T-helper 2 cell (primary cell): ENCODE measurements at regions not wholly inside any gene's neighbourhood (a gene's known extent, or its start where the extent isn't known, plus 50 kb on each side); places are given as distances from the start of the nearest gene placed in this dataset.
"Not testable (repeated sequence)": the region's sequence is repeated elsewhere in the genome, so short reads cannot be mapped to it uniquely, and the experiment has no call there.

Experiments used
- DNase-seq, 5 experiments: peaks; one replicate each; pipeline versions ENCODE4 v3.0.0 to v3.0.0-alpha.2; 2012 to 2022

GRCh38 chr6:16902502-16902901 is 141.2 kb upstream of the ATXN1 start:
- no peak for DNase-seq

- no peak for DNase-seq
These were observed 140.5 kb upstream of the ATXN1 start for GRCh38 chr6:16901782-16902181.

GRCh38 chr6:16901306-16901705 is 140.0 kb upstream of the ATXN1 start:
- no peak for DNase-seq

GRCh38 chr6:16898640-16899396 is 137.6 kb upstream of the ATXN1 start:
- no peak for DNase-seq

- no peak for DNase-seq
These were observed 136.4 kb upstream of the ATXN1 start for GRCh38 chr6:16897669-16898068.

GRCh38 chr6:16894301-16894700 is 133.0 kb upstream of the ATXN1 start:
- DNase-seq = no peak

GRCh38 chr6:16891110-16891509 is 129.8 kb upstream of the ATXN1 start:
- not testable (repeated sequence) for DNase-seq

- no peak for DNase-seq
These were observed 124.3 kb upstream of the ATXN1 start for GRCh38 chr6:16885411-16886160.

GRCh38 chr6:16884526-16884925 is 123.3 kb upstream of the ATXN1 start:
- DNase-seq = no peak

GRCh38 chr6:16883414-16883813 is 122.2 kb upstream of the ATXN1 start:
- no peak for DNase-seq

GRCh38 chr6:16882230-16882629 is 121.0 kb upstream of the ATXN1 start:
- no peak for DNase-seq

GRCh38 chr6:16876852-16877251 is 115.6 kb upstream of the ATXN1 start:
- DNase-seq = not testable (repeated sequence)

- DNase-seq = no peak
These were observed 114.9 kb upstream of the ATXN1 start for GRCh38 chr6:16876201-16876600.

- DNase-seq = no peak
These were observed 112.4 kb upstream of the ATXN1 start for GRCh38 chr6:16873698-16874097.

GRCh38 chr6:16872543-16873235 is 111.4 kb upstream of the ATXN1 start:
- no peak for DNase-seq

- no peak for DNase-seq
These were observed 109.8 kb upstream of the ATXN1 start for GRCh38 chr6:16871047-16871446.

- no peak for DNase-seq
These were observed 107.7 kb upstream of the ATXN1 start for GRCh38 chr6:16868968-16869367.

- DNase-seq = peak in 1 of 5 experiments; percentile 11
These were observed 96.8 kb upstream of the ATXN1 start for GRCh38 chr6:16857969-16858592.

- no peak for DNase-seq
These were observed 94.2 kb upstream of the ATXN1 start for GRCh38 chr6:16855460-16855859.

- peak in 1 of 5 experiments; percentile 83 for DNase-seq
These were observed 93.7 kb upstream of the ATXN1 start for GRCh38 chr6:16854986-16855385.

- no peak for DNase-seq
These were observed 91.4 kb upstream of the ATXN1 start for GRCh38 chr6:16852671-16853070.

GRCh38 chr6:16851758-16852157 is 90.5 kb upstream of the ATXN1 start:
- DNase-seq = peak in 1 of 5 experiments; percentile 47

GRCh38 chr6:16851044-16851540 is 89.8 kb upstream of the ATXN1 start:
- DNase-seq = no peak
